ENCODE measurements at regions not wholly inside any gene's neighbourhood (a gene's known extent, or its start where the extent isn't known, plus 50 kb on each side); places are given as distances from the start of the nearest gene placed in this dataset.

DNA sequence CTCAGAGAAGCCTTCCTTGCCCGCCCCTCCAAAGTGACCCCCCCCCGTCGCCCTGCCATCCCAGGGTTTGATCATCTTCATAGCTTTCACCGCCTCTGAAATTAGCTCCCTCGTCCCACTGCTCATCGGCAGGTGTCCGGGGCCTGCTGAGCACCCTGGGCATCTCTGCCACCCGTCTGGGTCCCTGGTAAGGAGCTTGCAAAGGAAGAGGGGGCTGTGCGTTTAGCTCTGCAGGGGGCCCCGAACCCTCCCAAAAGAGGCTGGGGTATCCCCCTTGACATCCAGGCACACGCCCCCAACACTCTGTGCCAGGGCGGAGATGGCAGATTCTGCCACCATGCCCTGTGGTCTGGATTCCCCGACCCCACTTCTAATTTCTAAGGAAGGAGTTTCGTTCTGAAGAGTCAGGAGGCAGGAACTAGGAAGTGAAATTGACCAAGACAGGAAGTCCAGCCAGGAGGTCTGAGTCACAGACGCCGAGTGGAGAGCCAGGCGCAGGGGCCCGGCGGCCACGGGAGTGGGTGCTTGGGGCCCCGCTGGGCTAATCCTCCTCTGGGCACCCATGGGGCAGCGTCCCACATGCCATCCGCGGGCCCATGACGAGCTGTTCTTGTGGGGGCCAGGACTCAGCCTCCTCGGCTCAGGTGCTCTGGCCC lies 95.7 kb downstream of the RFLNA start:
- intact Hi-C loops (cut with DNase I) = no loop called here
- DNase-seq (peak; percentile 86), ATAC-seq (peak; percentile 55)
- peaks cover 25% of the 10 kb centered on the region for H3K36me3 ChIP-seq
- H3K4me1 ChIP-seq = peaks cover 79% of the 10 kb centered on the region
- H3K4me3 ChIP-seq = no peak overlapping the region
- H3K27ac ChIP-seq = peak overlapping the region; percentile 81
- TF ChIP-seq, protein P1, sequence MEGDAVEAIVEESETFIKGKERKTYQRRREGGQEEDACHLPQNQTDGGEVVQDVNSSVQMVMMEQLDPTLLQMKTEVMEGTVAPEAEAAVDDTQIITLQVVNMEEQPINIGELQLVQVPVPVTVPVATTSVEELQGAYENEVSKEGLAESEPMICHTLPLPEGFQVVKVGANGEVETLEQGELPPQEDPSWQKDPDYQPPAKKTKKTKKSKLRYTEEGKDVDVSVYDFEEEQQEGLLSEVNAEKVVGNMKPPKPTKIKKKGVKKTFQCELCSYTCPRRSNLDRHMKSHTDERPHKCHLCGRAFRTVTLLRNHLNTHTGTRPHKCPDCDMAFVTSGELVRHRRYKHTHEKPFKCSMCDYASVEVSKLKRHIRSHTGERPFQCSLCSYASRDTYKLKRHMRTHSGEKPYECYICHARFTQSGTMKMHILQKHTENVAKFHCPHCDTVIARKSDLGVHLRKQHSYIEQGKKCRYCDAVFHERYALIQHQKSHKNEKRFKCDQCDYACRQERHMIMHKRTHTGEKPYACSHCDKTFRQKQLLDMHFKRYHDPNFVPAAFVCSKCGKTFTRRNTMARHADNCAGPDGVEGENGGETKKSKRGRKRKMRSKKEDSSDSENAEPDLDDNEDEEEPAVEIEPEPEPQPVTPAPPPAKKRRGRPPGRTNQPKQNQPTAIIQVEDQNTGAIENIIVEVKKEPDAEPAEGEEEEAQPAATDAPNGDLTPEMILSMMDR (IDR thresholded peaks at IDR 0.05) = no peak
- no peaks in the 10 kb centered on the region for H3K9me3 ChIP-seq
- no peaks in the 10 kb centered on the region for H3K27me3 ChIP-seq

DNA sequence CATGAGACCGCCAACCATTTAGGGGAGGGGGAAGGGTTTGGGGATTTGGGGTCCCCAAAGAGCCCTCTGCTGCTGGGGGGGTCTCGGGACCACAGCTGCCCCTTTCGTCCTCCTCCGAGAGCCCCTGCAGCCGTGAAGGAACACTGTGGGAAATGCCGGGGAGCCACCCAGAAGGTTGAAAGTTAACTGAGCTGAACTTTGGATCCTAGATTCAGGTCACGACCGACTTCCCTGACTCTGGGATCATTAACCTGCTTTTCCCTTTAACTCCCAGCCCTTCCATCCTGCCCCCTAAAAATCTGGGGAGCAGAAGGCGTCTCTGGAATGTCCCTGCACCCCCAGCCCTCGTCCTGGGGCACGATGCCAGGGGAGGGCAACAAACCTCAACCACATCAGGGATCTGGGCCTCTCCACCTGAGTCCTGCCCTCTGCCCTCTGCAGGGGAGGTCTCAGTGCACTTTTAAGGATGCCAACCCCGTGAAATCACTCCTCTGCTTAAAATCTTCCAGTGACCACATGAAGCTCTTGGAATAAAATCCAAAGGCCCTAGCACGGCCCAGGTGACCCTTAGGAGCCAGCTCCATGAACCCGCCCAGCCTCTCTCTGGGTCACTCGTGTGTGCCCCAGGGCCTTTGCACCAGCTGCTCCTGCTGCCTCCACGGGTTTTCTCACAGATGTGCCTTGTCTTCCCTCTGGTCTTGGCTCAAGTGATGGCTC lies 95.0 kb downstream of the RFLNA start:
- H3K36me3 ChIP-seq = peaks cover 25% of the 10 kb centered on the region
- H3K4me3 ChIP-seq = no peak overlapping the region
- peaks cover 78% of the 10 kb centered on the region for H3K4me1 ChIP-seq
- intact Hi-C loops (cut with DNase I) = no loop called here
- no peaks in the 10 kb centered on the region for H3K9me3 ChIP-seq
- TF ChIP-seq, protein P1 (IDR thresholded peaks at IDR 0.05) = no peak
- DNase-seq (no peak), ATAC-seq (no peak)
- H3K27ac ChIP-seq = peak overlapping the region; percentile 88
- no peaks in the 10 kb centered on the region for H3K27me3 ChIP-seq

- peaks cover 74% of the 10 kb centered on the region for H3K4me1 ChIP-seq
These were observed 94.3 kb downstream of the RFLNA start for GRCh38 chr12:124389138-124389724.

GRCh38 chr12:124388679-124389137 lies 93.8 kb downstream of the RFLNA start:
- peak; percentile 69 for ATAC-seq
- no peaks in the 10 kb centered on the region for H3K9me3 ChIP-seq
- peak overlapping the region; percentile 56 for H3K4me3 ChIP-seq
- intact Hi-C loops (cut with DNase I) = no loop called here
- H3K36me3 ChIP-seq = peaks cover 26% of the 10 kb centered on the region
- H3K4me1 ChIP-seq = peaks cover 70% of the 10 kb centered on the region
- peak; percentile 88 for DNase-seq
- TF ChIP-seq, protein P1 (IDR thresholded peaks at IDR 0.05) = no peak
- H3K27me3 ChIP-seq = no peaks in the 10 kb centered on the region
- H3K27ac ChIP-seq = peak overlapping the region; percentile 88

More at GRCh38 chr12:124389138-124389724, 94.3 kb downstream of the RFLNA start:
- H3K9me3 ChIP-seq = no peaks in the 10 kb centered on the region
- peak; percentile 72 for ATAC-seq
- H3K27me3 ChIP-seq = no peaks in the 10 kb centered on the region
- peak overlapping the region; percentile 56 for H3K4me3 ChIP-seq
- intact Hi-C loops (cut with DNase I) = no loop called here
- H3K27ac ChIP-seq = peak overlapping the region; percentile 88
- H3K36me3 ChIP-seq = peaks cover 26% of the 10 kb centered on the region
- peak; percentile 92 for DNase-seq
- TF ChIP-seq, protein P1 (IDR thresholded peaks at IDR 0.05) = no peak

GRCh38 chr12:124388038-124388671 lies 93.3 kb downstream of the RFLNA start:
- intact Hi-C loops (cut with DNase I) = no loop called here
- DNase-seq = no peak
- TF ChIP-seq, protein P1 (IDR thresholded peaks at IDR 0.05) = no peak
- Histone ChIP-seq H3K9me3 (no peaks in the 10 kb centered on the region), H3K4me1 (peaks cover 66% of the 10 kb centered on the region), H3K36me3 (peaks cover 26% of the 10 kb centered on the region), H3K27me3 (no peaks in the 10 kb centered on the region), H3K4me3 (peak overlapping the region; percentile 56), H3K27ac (peak overlapping the region; percentile 65)
- no peak for ATAC-seq
